ENCODE measurements at regions not wholly inside any gene's neighbourhood (a gene's known extent, or its start where the extent isn't known, plus 50 kb on each side); places are given as distances from the start of the nearest gene placed in this dataset.
"Not testable (repeated sequence)": the region's sequence is repeated elsewhere in the genome, so short reads cannot be mapped to it uniquely, and the experiment has no call there.

- TF ChIP-seq, protein P1, sequence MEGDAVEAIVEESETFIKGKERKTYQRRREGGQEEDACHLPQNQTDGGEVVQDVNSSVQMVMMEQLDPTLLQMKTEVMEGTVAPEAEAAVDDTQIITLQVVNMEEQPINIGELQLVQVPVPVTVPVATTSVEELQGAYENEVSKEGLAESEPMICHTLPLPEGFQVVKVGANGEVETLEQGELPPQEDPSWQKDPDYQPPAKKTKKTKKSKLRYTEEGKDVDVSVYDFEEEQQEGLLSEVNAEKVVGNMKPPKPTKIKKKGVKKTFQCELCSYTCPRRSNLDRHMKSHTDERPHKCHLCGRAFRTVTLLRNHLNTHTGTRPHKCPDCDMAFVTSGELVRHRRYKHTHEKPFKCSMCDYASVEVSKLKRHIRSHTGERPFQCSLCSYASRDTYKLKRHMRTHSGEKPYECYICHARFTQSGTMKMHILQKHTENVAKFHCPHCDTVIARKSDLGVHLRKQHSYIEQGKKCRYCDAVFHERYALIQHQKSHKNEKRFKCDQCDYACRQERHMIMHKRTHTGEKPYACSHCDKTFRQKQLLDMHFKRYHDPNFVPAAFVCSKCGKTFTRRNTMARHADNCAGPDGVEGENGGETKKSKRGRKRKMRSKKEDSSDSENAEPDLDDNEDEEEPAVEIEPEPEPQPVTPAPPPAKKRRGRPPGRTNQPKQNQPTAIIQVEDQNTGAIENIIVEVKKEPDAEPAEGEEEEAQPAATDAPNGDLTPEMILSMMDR (IDR thresholded peaks at IDR 0.05; ENCODE audit: extremely low read depth, missing control alignments): no peak
- no peak for DNase-seq (ENCODE audit: low spot score)
Observed at GRCh38 chr1:178579095-178579494, 66.2 kb downstream of the TEX35 start.

GRCh38 chr1:178579562-178579961 is 66.7 kb downstream of the TEX35 start:
- TF ChIP-seq, protein P1 (IDR thresholded peaks at IDR 0.05; ENCODE audit: extremely low read depth, missing control alignments): no peak
- no peak for DNase-seq (ENCODE audit: low spot score)

- TF ChIP-seq, protein P1 (IDR thresholded peaks at IDR 0.05; ENCODE audit: extremely low read depth, missing control alignments): no peak
- no peak for DNase-seq (ENCODE audit: low spot score)
Observed at GRCh38 chr1:178580096-178580495, 67.2 kb downstream of the TEX35 start.

- TF ChIP-seq, protein P1 (IDR thresholded peaks at IDR 0.05; ENCODE audit: extremely low read depth, missing control alignments): no peak
- no peak for DNase-seq (ENCODE audit: low spot score)
Observed at GRCh38 chr1:178580876-178581275, 68.0 kb downstream of the TEX35 start.

DNA sequence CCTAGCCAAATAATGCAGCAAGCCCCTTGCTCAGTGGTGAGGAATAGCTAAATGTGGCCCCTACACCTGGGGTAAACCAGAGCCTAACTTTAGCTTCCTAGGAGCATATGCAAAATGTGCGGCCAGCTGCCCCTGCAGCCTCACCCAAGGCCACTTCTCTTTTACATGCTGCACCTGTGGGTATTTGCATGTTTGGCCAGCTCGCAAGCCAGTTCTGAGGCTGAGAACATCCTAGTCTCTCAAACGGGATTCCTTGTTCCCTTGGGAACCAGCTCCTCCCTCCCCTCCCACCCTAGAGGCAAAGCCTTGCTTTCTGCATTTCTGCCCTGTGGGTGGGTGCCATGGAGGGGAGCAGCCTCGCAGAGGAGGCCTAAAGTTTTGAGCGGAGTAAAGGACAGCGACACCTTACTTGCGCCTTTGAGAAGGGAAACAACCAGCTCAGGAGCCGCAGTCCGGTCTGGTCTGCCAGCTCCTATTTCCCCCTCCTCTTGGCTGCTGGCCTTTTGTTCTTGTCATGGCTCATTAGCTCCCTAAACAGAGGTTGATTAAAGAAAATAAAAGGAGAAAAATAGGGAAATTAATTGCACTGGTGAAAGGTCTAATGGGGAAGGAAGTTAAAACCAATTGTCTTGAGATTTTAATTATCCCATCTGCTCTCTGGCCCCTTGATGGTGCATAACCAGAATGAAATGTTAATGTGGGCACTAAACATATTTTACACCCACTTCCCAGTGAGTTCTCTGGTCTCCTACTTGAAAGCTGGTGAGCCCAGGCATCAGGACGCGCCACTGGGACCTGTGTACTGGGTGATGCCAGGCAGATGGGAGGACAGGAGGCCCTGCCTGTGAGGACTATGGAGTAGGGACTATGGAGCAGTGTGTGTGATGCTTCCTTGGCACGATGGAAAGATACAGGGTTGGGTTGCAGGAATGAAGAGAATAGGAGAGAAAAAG is 68.7 kb downstream of the TEX35 start:
- peak; percentile 19 for DNase-seq (ENCODE audit: low spot score)
- TF ChIP-seq, protein P1 (IDR thresholded peaks at IDR 0.05; ENCODE audit: extremely low read depth, missing control alignments): no peak

DNA sequence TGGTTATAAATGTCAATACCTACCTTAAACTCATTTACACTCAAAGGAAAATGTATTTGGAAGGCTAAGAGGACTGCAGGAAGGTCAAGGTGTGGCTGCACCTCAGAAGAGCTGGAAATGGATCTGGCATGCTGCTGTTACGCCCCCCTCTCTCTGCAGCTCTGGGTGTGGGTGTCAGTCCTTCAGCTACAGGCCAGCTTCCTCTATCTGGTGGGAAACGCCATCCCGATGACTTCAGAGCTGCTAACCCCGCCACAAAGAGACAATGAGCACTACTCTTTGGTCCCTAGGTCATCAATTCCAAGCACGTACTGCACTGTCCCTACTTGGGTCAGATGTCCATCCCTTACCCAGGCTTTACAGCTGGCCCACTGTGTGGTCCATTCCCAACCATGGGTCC is 74.2 kb downstream of the TEX35 start:
- TF ChIP-seq, protein P1 (IDR thresholded peaks at IDR 0.05; ENCODE audit: extremely low read depth, missing control alignments): no peak
- no peak for DNase-seq (ENCODE audit: low spot score)

- no peak for DNase-seq (ENCODE audit: low spot score)
- TF ChIP-seq, protein P1 (IDR thresholded peaks at IDR 0.05; ENCODE audit: extremely low read depth, missing control alignments): no peak
Observed at GRCh38 chr1:178587975-178588374, 75.1 kb downstream of the TEX35 start.

DNA sequence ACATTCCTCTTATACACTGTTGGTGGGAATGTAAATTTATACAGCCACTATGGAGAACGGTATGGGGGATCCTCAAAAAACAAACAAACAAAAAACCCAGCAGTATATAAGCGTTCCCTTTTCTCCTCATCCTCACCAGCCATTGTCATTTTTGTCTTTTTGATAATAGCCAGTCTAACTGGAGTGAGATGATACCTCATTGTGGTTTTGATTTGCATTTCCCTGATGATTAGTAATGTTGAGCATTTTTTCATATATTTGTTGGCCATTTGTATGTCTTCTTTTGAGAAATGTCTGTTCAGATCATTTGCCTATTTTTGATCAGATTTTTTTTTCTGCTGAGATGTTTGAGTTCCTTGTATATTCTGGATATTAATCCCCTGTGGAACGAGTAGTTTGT is 76.1 kb downstream of the TEX35 start:
- DNase-seq (ENCODE audit: low spot score): not testable (repeated sequence)

- not testable (repeated sequence) for DNase-seq (ENCODE audit: low spot score)
Observed at GRCh38 chr1:178591811-178592210, 78.9 kb downstream of the TEX35 start.
